ENCODE measurements at regions not wholly inside any gene's neighbourhood (a gene's known extent, or its start where the extent isn't known, plus 50 kb on each side); places are given as distances from the start of the nearest gene placed in this dataset.
"Not testable (repeated sequence)": the region's sequence is repeated elsewhere in the genome, so short reads cannot be mapped to it uniquely, and the experiment has no call there.

DNA sequence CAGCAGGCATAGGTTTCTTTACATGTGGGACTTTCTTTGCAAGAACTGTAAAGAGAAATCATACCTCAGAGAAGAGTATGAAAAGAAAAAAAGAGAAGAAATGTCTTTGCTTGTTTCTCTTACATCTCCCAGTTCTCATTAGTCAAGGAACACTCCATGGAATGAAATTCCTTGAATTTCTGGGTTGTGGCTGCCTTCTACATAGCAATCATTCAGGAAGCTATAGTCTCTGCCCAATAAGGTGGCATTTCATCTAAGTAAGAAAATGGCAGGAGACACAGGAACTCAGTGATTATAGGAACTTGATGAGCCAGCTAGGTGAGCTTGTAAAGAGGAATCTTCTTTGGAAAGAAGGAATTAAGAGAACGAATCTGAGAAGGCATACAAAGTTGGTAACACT lies 197.0 kb upstream of the FKBP1C start:
- DNase-seq (ENCODE audit: low spot score), result no peak

DNA sequence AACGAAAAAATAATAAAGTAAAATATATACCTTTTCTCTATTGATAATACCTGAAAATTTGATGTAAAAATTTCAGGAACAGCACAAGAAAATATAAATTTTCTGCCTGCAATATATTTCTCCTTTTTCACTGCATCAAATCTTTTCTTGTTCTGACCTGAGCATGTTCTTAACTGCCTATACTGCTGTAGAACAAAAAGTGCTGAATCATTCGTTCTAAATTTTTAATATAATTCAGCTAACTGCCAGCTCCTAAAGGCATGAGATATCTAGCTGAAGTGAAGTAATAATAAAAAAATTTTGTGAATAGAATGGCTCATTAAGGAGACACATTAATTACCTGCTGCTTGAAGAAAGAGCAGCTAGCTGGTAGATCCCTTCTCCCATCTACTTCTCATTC lies 188.6 kb upstream of the FKBP1C start:
- no peak for DNase-seq (ENCODE audit: low spot score)

DNA sequence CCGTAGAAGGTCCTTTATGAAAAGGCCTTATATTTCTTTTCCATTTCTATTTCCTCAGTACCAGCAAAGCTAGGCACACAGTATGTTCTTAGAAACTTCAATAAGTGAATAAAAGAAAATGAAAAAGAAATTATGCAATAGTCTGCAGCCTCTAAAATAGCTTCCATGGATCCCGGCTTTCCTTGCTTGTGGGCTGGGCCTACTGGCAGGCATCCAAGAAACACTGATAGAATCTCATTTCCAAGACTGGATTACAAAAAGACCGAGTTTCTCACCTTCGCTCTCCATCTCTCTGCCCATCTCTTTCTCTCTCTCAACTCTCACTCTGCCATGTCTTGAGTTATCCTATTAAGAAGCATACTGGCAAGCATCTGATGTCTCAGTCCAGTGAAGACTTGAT lies 187.5 kb upstream of the FKBP1C start:
- no peak for DNase-seq (ENCODE audit: low spot score)

DNA sequence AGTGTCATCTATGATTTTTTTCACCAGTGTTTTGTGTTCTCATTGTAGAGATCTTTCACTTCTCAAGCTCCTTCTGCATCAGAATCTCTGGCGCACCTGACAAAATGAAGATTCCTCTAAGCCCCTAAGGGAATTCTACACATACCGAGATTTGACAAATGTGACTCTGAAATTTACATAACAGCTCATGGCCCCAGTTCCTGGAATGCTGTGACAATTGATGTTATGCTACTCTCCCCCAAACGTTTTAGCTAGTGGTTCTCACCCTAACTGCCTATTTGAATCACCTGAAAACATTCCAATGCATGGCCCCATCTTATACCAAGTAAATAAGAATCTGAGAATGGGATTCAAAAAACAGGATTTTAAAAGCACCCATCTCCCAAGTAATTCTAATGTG lies 162.1 kb upstream of the FKBP1C start:
- DNase-seq (ENCODE audit: low spot score), result no peak

DNA sequence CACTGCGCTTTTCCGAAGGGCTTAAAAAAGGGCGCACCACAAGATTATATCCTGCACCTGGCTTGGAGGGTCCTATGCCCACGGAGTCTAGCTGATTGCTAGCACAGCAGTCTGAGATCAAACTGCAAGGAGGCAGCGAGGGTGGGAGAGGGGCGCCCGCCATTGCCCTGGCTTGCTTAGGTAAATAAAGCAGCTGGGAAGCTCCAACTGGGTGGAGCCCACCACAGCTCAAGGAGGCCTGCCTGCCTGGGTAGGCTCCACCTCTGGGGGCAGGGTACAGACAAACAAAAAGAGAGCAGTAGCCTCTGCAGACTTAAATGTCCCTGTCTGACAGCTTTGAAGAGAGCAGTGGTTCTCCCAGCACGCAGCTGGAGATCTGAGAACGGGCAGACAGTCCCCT lies 158.1 kb upstream of the FKBP1C start:
- not testable (repeated sequence) for DNase-seq (ENCODE audit: low spot score)

DNA sequence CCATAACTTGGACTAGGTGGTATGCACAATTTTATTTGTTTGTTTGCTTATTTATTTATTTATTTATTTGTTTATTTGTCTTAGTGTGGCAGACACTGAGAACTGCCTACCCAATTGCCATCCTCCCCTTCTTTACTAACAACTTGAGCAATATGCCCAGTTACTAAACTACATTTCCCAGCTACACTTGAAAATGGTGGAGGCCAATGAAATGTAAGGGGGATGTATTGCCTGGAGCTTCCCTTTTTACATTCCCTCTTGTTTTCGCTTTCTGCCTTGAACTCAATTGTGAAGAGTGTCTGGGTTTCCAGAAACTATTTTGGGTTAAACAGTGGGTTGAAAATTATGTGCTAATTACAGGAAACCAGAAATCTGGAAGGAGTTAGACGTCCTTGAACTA lies 152.7 kb upstream of the FKBP1C start:
- no peak for DNase-seq (ENCODE audit: low spot score)

DNA sequence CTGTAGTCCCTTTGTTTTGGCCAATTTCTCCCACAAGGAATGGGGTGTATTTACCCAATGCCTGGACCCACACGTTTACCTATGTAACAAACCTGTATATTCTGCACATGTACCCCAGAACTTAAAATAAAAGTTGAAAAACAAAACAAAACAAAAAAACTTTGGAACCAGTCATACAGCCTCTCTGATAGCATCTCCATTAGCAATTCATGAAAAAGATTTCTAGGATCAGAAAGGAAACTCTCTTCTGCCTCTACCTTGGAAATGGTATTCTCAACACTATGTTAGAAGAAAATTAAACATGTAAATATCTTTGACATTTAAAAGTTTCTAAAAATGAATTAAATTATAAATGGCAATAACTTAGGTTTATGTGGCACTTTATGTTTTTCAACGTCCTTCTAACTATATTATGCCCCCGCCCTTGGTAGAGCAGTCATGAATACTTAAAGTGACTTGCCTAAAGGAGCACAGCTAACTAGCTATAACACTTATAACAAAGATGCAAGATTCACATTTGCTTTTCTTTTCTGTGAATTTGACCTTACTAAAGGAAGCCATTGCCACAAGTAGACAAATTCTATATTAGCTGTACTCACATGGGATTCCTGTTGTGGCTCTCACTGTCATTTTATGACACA lies 147.5 kb upstream of the FKBP1C start:
- no peak for DNase-seq (ENCODE audit: low spot score)

DNA sequence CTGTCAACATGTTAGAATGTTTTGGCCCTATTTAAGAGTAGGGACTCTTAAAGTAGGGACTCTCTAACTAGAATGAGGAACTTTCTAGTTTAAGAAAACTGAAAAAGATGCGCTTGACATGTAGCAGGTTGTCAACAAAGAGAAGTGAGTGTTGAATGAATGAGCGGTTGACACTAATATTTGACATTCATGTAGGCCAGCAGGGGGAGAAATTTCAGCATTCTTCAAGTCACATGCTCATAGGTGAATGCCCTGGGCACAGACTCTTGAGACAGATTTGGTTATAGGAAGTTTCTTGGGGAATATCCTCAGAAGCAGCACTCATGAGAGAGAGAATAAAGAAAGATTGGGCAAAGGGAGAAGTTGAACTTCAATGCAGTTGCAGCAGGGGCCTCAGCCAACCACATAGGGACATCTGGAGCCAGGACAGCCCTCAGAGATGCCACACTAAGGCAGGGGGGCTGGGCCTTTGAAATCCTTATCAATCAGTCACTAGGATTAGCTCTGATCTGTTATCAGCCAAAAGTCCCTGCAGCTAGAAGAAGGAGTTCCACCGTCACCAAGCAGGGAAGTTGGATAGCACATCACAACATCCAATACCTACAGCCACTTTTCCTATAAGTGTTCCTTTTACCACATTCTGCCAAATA lies 145.1 kb upstream of the FKBP1C start:
- DNase-seq (ENCODE audit: low spot score), result no peak

DNA sequence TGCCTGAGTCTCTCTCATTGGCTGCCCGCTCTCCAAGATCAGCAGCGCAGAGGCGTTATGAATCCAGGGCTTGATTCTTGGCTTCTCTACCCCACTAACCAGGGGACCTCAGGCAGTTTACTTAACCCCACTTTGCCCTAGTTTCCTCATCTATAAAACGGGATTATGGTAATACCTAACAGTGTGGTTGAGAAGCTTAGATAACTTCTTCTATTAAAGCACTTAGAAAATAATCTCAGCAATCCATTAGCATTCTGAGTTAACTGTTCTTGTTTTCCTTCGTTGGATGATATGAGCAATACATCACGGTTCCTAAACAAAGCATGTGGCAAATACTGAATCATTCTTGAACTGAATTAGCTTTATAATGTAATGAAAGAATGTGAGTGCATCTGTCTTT lies 116.3 kb upstream of the FKBP1C start:
- DNase-seq (ENCODE audit: low spot score), result no peak

DNA sequence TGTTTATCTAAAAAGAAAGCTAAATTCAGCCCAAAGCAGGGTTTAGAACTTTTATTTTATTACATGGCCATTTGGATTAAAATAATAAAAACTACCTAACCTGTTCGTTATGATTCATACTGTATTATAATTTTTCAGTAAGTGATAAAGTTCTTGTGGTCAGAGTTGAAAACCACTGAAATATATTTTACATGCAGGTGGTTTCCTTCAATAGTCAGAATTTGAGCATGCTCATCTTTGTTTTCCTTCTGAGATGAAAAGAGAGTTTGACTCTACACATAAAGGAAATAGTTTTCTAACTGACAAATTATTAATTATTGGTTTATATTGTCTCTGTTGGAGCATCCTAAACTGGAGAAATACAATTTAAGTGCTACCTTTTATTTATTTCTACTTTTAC lies 114.0 kb upstream of the FKBP1C start:
- DNase-seq (ENCODE audit: low spot score), result no peak

DNA sequence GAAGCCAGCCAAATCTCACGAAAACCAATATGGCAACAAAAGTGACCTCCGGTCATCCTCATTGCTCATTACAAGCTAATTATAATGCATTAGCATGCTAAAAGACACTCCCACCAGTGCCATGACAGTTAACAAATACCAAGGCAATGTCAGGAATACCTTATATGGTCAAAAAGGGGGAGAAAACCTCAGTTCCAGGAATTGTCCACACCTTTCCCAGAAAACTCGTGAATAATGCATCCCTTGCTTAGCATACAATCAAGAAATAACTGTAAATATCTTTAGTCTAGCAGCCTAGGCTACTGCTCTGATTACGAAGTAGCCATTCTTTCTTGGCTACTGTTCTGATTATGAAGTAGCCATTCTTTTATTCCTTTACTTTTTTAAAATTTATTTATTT lies 112.5 kb upstream of the FKBP1C start:
- no peak for DNase-seq (ENCODE audit: low spot score)

DNA sequence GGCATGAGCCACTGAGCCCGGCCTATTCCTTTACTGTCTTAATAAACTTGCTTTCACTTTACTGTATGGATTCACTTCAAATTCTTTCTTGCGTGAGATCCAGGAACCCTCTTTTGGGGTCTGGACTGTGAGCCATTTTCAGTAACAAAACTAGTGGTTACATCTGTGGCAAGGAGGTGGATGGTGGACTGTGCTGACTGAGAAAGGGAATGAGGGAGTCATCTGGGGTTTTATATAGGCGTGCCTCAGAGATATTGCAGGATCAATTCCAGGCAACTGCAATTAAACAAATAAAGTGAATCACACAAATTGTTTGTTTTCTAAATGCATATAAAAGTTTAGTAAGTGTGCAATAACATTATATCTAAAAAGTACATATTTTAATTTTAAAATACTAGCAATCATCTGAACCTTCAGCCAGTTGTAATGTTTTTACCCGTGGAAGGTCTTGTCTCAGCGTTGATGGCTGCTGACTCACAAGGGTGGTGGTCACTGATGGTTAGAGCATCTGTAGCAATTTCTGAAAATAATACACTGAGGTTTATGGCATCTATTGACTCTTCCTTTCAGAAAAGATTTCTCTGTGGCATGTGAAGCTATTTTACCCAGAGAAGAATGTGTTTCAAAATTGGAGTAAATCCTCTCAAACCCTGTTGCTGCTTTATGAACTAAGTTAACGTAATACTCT lies 111.4 kb upstream of the FKBP1C start:
- no peak for DNase-seq (ENCODE audit: low spot score)

DNA sequence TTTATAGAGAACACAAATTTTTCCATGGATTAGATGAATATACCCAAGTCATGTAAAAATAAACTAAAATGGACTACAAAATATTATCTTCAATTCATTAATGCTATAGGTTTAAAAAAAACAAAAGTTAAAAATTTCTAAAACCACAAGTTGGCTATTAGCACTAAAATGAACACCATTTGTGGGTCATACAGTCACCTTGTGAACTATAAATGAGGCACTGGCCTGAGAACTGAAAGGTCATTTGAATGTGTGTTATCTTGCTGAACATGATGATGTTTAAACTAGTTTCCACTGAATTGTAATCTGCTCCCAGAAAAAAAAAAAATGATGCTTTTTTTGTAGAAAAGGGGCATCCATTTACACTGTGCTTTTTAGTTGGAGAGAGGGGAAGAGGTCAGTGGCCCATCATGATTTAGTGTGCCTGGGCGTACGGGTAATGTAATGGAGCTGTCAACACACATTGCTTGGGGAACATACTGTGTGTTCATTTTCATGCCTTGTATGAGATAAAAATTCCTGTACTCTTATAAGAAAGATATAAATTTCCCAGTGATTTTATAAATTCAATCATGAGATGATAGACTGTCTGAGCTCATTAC lies 96.6 kb upstream of the FKBP1C start:
- DNase-seq (ENCODE audit: low spot score), result no peak

DNA sequence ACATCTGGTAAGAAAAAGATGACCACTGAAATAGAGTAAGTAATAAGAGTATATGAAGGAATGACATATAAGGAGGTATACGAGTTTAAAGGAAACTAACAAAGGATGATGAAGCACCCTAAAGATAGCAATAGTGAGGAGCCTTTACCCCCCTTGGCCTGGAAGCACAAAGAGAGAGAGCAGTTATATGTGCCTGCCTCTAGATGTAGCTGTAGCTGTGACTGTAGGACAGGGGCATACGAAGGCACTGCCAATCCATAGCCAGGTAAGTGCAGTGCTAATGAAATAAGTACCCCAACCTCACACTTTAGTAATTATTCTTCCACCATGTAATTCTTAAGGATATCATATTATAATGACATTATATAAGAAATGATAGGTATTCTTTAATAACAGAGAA lies 90.1 kb upstream of the FKBP1C start:
- DNase-seq (ENCODE audit: low spot score), result no peak

DNA sequence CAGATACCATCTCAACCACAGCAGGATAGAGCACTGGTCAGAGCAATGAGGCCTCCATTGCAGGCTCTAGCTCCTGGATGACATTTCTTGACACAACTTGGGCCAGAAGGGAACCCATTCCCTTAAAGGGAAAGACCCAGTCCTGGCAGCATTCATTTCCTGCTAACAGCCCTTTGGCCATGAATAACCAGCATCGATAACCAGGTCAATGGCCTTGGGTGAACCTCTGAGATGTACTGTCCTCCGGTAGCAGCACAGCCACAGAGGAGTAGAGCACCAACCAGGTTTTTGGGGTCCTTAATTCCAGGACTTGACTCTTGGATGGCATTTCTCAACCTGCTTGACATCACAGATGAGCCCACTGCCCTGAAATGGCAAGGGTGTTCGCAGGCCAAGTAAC lies 71.2 kb upstream of the FKBP1C start:
- no peak for DNase-seq (ENCODE audit: low spot score)

DNA sequence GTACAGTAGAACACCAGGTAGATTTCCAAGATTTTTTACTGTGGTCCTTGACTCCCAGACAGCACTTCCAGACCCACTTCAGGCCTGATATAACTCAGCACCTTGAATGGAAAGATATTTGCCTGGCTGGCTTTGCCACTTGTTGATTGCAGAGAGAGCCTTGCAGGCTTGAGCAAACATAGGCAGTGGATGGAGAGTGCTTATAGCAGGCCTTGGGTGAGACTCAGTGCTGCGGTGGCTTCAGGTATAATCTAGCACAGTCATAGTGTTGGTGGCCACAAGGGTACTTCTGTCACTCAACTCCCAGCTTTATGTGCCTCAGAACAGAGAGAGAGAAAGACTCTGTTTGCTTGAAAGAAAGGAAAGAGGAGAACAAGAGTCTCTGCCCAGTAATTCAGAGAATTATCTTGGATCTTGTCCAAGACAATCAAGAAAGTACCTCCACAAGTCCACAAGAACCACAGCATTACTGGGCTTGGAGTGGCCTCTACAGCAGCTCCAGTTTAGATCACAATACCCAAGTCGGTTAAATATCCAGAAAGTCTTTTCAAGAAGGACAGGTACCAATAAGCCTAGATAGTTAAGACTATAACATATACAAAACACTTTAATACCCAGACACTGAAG lies 70.5 kb upstream of the FKBP1C start:
- DNase-seq (ENCODE audit: low spot score), result no peak

DNA sequence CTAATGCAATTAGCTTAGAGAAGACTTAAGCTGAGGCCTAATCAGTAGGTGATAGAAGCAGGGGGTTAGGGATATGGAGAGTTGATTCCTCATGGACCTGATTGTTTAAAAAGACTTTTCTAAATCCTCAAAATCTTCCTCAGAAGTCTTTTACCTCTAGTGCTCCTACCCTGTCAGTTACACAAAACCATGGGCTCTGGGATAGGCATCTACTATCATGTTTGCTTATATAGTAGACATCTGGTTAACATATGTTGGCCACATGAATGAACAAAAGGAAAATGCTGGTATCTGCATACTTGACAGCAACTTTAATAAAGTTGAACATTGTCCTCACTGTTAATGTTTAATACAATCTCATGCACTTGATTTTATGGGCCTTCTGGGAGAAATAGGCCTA lies 61.5 kb upstream of the FKBP1C start:
- DNase-seq (ENCODE audit: low spot score), result no peak

DNA sequence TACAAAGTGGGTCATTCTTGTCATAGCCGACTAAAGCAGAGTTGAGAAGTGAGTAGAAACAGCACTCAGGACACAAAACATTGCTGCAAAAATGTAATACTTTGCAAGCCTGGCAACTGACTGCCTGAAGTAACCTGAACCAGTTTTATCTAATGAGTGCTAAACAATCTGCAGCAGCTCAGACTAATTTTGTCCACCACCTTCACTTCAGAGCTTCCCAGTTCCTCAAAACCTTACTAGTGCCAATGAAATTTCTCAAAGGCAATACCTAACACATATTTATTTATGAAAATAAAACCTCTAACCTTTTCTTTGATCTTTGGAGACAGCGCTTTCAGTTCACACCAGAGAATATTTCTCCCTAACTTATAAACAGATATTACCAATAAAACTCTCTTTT lies 56.7 kb upstream of the FKBP1C start:
- DNase-seq (ENCODE audit: low spot score), result no peak
